22Rv1 (cell line): ENCODE measurements at regions not wholly inside any gene's neighbourhood (a gene's known extent, or its start where the extent isn't known, plus 50 kb on each side); places are given as distances from the start of the nearest gene placed in this dataset.

ENCODE experiments used
- ZFX ChIP-seq: fragments of 450-650 bp; IDR thresholded peaks from 2 replicates; pipeline ENCODE4 v1.6.1; 2017; ENCODE audit warnings: antibody characterized with exemption, borderline replicate concordance
- TF ChIP-seq, protein P1 (sequence below): fragments of 450-650 bp; IDR thresholded peaks from 2 replicates; pipeline ENCODE4 v1.5.1; 2017; ENCODE audit warnings: mild to moderate bottlenecking

DNA sequence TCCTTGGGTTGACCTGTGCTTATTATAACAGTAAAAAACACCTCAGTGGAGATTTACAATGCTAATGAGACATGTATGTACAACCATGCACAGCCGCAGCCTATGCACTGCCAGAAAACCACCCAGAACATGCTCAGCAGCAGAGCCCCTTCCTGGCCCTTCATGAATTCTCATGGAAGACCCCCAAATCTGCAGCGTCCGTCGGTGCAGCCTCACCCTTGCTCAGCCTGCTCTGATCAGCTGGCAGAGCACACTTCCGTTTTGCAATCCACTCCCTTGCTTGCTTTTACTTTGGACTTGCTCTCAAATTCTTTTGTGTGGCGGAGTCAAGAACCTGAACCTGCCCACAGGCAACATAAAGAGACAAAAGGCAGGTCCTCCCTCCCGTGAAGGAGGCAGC, 378.2 kb upstream of the SULF2 start:
- TF ChIP-seq, protein P1, sequence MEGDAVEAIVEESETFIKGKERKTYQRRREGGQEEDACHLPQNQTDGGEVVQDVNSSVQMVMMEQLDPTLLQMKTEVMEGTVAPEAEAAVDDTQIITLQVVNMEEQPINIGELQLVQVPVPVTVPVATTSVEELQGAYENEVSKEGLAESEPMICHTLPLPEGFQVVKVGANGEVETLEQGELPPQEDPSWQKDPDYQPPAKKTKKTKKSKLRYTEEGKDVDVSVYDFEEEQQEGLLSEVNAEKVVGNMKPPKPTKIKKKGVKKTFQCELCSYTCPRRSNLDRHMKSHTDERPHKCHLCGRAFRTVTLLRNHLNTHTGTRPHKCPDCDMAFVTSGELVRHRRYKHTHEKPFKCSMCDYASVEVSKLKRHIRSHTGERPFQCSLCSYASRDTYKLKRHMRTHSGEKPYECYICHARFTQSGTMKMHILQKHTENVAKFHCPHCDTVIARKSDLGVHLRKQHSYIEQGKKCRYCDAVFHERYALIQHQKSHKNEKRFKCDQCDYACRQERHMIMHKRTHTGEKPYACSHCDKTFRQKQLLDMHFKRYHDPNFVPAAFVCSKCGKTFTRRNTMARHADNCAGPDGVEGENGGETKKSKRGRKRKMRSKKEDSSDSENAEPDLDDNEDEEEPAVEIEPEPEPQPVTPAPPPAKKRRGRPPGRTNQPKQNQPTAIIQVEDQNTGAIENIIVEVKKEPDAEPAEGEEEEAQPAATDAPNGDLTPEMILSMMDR, result no peak
- TF ChIP-seq ZFX, result no peak
